DND-41 (cell line): ENCODE measurements at regions not wholly inside any gene's neighbourhood (a gene's known extent, or its start where the extent isn't known, plus 50 kb on each side); places are given as distances from the start of the nearest gene placed in this dataset.

Experiments used
- EZH2 ChIP-seq: IDR thresholded peaks from 3 replicates; pipeline ENCODE4 v1.6.1; 2012; ENCODE audit warnings: borderline replicate concordance, low read depth, mild to moderate bottlenecking, moderate library complexity, low read length, inconsistent platforms; ENCODE audit not compliant: severe bottlenecking
- TF ChIP-seq, protein P1 (sequence below): IDR thresholded peaks from 2 replicates; pipeline ENCODE4 v1.5.1; 2012; ENCODE audit warnings: borderline replicate concordance, low read length, moderate library complexity, mild to moderate bottlenecking; ENCODE audit not compliant: poor library complexity, severe bottlenecking; ENCODE audit errors: extremely low read depth

DNA sequence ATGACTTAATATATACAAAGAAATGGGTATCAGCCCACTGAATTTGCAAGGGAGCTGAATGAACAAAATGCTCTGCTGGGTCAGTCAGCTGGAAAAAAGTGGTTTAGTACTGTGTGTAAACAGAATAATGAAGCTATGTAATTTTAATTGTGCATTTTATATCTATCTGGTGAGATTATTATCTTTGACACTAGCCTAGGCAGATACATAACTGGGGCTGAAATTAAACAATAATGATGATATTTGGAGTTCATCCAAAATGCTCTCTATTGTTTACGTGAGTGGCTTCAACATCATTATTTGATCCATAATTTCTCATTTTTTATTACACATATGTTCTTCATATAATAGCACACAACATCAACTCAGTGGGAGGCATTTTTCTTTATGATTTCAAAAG is 208.5 kb upstream of the SNX7 start:
- TF ChIP-seq, protein P1, sequence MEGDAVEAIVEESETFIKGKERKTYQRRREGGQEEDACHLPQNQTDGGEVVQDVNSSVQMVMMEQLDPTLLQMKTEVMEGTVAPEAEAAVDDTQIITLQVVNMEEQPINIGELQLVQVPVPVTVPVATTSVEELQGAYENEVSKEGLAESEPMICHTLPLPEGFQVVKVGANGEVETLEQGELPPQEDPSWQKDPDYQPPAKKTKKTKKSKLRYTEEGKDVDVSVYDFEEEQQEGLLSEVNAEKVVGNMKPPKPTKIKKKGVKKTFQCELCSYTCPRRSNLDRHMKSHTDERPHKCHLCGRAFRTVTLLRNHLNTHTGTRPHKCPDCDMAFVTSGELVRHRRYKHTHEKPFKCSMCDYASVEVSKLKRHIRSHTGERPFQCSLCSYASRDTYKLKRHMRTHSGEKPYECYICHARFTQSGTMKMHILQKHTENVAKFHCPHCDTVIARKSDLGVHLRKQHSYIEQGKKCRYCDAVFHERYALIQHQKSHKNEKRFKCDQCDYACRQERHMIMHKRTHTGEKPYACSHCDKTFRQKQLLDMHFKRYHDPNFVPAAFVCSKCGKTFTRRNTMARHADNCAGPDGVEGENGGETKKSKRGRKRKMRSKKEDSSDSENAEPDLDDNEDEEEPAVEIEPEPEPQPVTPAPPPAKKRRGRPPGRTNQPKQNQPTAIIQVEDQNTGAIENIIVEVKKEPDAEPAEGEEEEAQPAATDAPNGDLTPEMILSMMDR = no peak
- no peak for TF ChIP-seq EZH2
